WERI-Rb-1 (cell line): ENCODE measurements at regions not wholly inside any gene's neighbourhood (a gene's known extent, or its start where the extent isn't known, plus 50 kb on each side); places are given as distances from the start of the nearest gene placed in this dataset.

ENCODE experiments used
- DNase-seq: peaks from one replicate; pipeline ENCODE4 v3.0.0-alpha.2; 2020
- H3K27ac ChIP-seq: fragments of 250-450 bp; sonication (Bioruptor Pico); 2 replicates; pipeline ENCODE4 v1.5.1; 2020; ENCODE audit warnings: mild to moderate bottlenecking, moderate library complexity
- H3K27me3 ChIP-seq: fragments of 250-450 bp; sonication (Bioruptor Pico); 2 replicates; pipeline ENCODE4 v1.5.1; 2021; ENCODE audit warnings: mild to moderate bottlenecking, low read depth, moderate library complexity; ENCODE audit not compliant: insufficient read depth, severe bottlenecking
- H3K36me3 ChIP-seq: fragments of 250-450 bp; sonication (Bioruptor Pico); 2 replicates; pipeline ENCODE4 v1.5.1; 2020; ENCODE audit warnings: mild to moderate bottlenecking, moderate library complexity
- H3K4me3 ChIP-seq: 2 replicates; pipeline ENCODE4 v1.5.1; 2011; ENCODE audit warnings: low read depth, mild to moderate bottlenecking, control low read depth, low read length
- H3K9me3 ChIP-seq: fragments of 250-450 bp; sonication (Bioruptor Pico); 2 replicates; pipeline ENCODE4 v1.5.1; 2021; ENCODE audit warnings: mild to moderate bottlenecking, moderate library complexity; ENCODE audit not compliant: severe bottlenecking
- TF ChIP-seq, protein P1 (sequence below): IDR thresholded peaks from 2 replicates; pipeline ENCODE4 v1.5.1; 2011; ENCODE audit warnings: low read depth, mild to moderate bottlenecking, control low read depth, inconsistent platforms, low read length

DNA sequence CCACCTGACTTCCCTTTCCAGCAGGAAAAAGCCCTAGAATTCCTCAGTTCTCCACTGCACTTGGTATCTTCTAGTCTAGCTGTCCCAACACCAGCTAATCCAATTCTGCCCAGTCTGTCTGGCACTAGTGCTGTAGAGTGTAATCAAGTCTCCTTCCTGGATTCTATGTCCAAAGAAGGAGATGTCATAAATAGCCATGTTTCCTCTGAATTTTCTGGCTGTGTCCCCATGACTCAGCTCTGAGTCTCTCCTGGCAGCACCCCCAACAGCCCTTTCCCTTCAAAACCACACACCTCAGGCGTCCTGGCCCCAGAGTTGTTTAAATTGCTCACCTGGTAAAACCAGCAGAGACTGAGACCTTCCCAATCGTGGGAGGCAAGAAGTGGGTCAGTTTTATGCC lies 197.2 kb downstream of the GRXCR1 start:
- TF ChIP-seq, protein P1, sequence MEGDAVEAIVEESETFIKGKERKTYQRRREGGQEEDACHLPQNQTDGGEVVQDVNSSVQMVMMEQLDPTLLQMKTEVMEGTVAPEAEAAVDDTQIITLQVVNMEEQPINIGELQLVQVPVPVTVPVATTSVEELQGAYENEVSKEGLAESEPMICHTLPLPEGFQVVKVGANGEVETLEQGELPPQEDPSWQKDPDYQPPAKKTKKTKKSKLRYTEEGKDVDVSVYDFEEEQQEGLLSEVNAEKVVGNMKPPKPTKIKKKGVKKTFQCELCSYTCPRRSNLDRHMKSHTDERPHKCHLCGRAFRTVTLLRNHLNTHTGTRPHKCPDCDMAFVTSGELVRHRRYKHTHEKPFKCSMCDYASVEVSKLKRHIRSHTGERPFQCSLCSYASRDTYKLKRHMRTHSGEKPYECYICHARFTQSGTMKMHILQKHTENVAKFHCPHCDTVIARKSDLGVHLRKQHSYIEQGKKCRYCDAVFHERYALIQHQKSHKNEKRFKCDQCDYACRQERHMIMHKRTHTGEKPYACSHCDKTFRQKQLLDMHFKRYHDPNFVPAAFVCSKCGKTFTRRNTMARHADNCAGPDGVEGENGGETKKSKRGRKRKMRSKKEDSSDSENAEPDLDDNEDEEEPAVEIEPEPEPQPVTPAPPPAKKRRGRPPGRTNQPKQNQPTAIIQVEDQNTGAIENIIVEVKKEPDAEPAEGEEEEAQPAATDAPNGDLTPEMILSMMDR = no peak
- H3K36me3 ChIP-seq = no peaks in the 10 kb centered on the region
- no peak overlapping the region for H3K4me3 ChIP-seq
- H3K9me3 ChIP-seq = peaks cover 4% of the 10 kb centered on the region
- no peak overlapping the region for H3K27ac ChIP-seq
- H3K27me3 ChIP-seq = no peaks in the 10 kb centered on the region
- no peak for DNase-seq

DNA sequence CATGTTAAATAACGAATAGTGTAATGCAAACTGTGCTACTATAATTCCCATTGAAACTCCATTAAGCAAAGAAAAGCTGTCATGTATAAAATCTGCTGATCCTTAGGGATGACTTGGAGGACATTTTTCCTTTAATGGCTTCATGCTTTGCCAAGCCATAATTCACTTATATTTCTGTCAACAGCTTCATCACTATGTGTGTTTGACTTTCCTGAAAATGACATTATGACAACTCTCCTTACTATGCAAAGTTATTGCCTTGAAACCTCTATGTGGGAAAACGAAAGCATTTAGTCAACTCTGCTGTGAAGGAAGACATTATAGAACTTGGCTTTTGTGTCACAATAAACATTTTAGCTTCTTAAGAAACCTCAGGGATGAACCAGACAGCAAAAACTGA lies 210.5 kb downstream of the GRXCR1 start:
- Histone ChIP-seq H3K36me3 (no peaks in the 10 kb centered on the region), H3K9me3 (no peaks in the 10 kb centered on the region), H3K27me3 (no peaks in the 10 kb centered on the region), H3K27ac (no peak overlapping the region), H3K4me3 (no peak overlapping the region)
- no peak for DNase-seq
- TF ChIP-seq, protein P1 = no peak

DNA sequence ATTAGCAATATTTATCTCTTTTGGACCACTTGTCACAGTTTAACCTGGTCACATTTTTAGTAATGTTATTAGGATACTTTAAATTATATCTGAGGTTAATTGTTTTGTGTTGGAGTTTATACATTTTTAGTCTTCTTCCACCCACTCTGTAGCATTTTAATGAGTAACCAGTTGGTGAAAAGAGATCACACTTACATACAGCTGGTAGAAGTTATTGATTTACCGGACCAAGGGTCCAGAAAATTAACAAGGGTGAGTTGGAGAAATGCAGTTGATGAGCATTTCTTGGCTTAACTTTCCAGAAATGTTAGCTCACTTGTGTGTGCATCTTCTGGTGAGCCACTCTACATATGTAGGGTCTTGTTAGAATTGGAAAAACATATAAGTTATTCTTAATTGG lies 219.6 kb downstream of the GRXCR1 start:
- DNase-seq = no peak
- H3K36me3 ChIP-seq = no peaks in the 10 kb centered on the region
- no peak overlapping the region for H3K27ac ChIP-seq
- TF ChIP-seq, protein P1 = no peak
- no peaks in the 10 kb centered on the region for H3K9me3 ChIP-seq
- H3K4me3 ChIP-seq = no peak overlapping the region
- H3K27me3 ChIP-seq = no peaks in the 10 kb centered on the region

DNA sequence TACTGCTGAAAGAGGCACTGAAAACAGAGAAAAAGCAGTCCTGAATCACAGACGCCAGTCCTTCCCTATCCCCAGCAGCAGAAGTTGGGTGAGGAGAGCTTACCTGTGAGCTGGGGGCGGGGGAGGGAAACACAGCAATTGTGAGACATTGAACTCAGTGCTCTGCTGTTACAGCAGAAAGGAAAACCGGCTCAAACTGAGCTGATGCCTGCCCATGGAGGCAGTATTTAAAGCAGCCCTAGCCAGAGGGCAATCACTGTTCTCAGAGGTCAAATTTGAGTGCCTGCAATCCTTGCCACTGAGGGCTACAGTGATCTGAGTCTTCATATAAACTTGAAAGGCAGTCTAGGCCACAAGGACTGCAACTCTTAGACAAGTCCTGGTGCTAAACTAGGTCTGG lies 220.7 kb downstream of the GRXCR1 start:
- TF ChIP-seq, protein P1 = no peak
- Histone ChIP-seq H3K36me3 (no peaks in the 10 kb centered on the region), H3K27ac (no peak overlapping the region), H3K27me3 (no peaks in the 10 kb centered on the region), H3K4me3 (no peak overlapping the region), H3K9me3 (no peaks in the 10 kb centered on the region)
- DNase-seq = no peak

DNA sequence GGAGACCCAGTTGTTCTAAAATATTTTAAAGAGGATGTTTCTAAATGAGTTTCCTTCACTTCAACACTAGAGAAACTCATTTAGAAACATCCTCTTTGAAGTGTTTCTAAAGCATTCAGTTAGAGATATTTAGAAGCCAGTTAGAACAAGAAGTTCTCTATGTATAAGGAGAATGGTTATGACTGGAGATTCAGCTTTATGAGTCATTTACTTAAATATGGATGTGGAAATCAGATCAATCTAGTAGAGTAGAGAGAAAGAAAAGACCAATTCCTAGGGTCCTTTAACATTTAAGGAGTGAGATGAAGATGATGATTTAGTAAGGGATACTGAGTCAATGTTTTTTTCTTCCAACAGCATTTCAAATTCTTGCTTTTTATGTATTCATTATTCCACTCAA lies 234.1 kb downstream of the GRXCR1 start:
- no peaks in the 10 kb centered on the region for H3K9me3 ChIP-seq
- H3K27ac ChIP-seq = no peak overlapping the region
- TF ChIP-seq, protein P1 = no peak
- H3K27me3 ChIP-seq = no peaks in the 10 kb centered on the region
- H3K36me3 ChIP-seq = no peaks in the 10 kb centered on the region
- H3K4me3 ChIP-seq = no peak overlapping the region
- DNase-seq = no peak

DNA sequence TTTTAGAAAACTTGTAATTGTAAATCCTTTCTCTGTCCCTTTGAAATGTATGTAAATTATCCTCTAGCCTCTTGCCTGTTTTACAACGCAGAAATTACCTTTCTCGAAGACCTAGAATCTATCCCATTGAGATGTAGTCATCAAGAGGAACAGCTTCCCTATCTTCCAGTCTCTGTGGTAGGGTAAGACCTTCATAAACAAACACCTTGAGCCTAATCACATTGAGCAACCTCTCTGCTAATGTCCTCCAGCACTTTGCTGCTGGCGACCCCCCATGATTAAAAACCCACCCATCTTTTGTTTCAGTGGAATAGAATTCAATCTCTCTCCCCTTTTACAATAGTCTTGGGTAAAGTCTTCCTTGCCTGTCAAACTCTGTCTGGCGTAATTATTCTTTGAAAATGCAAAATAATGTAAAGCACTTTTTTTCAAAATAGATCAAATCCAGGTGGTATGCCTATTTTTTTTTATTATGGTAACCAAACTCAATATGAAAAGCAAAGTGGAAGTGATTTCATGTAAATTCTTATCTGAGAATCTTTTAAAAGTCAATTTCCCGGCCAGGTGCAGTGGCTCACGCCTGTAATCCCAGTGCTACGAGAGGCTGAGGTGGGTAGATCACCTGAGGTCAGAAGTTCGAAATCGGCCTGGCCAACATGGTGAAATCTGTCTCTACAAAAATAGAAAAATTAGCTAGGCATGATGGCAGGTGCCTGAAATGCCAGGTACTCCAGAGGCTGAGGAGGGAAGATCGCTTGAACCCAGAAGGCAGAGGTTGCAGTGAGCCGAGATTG lies 237.9 kb downstream of the GRXCR1 start:
- no peaks in the 10 kb centered on the region for H3K27me3 ChIP-seq
- no peak for DNase-seq
- no peak overlapping the region for H3K27ac ChIP-seq
- H3K9me3 ChIP-seq = no peaks in the 10 kb centered on the region
- no peaks in the 10 kb centered on the region for H3K36me3 ChIP-seq
- TF ChIP-seq, protein P1 = no peak
- H3K4me3 ChIP-seq = no peak overlapping the region
